PFSK-1 (cell line): ENCODE measurements at regions not wholly inside any gene's neighbourhood (a gene's known extent, or its start where the extent isn't known, plus 50 kb on each side); places are given as distances from the start of the nearest gene placed in this dataset.

ENCODE experiments used
- FOXP2 ChIP-seq: optimal IDR thresholded peaks from 2 replicates; pipeline ENCODE3; 2011; ENCODE audit warnings: borderline replicate concordance, control low read depth, inconsistent platforms; ENCODE audit not compliant: insufficient read depth; ENCODE audit errors: extremely low read length, extremely low read depth
- POLR2AphosphoS5 ChIP-seq: IDR thresholded peaks from 2 replicates; pipeline ENCODE4 v1.6.1; 2012; ENCODE audit warnings: low read depth, mild to moderate bottlenecking, control low read depth, low read length, moderate library complexity
- SIN3A ChIP-seq: IDR thresholded peaks from 2 replicates; pipeline ENCODE4 v1.6.1; 2012; ENCODE audit warnings: mild to moderate bottlenecking, low read length, moderate library complexity, borderline replicate concordance; ENCODE audit not compliant: insufficient read depth
- TAF1 ChIP-seq: IDR thresholded peaks from 2 replicates; pipeline ENCODE4 v1.6.1; 2012; ENCODE audit warnings: low read length, control low read depth, borderline replicate concordance; ENCODE audit not compliant: insufficient read depth
- TF ChIP-seq, protein P1 (sequence below), 2 experiments: IDR thresholded peaks; 2 replicates each; pipeline versions ENCODE4 v1.6.1 to v1.8.0; 2011 to 2012; ENCODE audit warnings: low read depth in 2 of 2, low read length in 2 of 2, control low read depth in 1 of 2, inconsistent platforms in 1 of 2, mild to moderate bottlenecking in 1 of 2, moderate library complexity in 1 of 2; ENCODE audit not compliant: insufficient read depth in 1 of 2

GRCh38 chr2:128835974-128836373 is 517.3 kb upstream of the HS6ST1 start:
- no peak for TF ChIP-seq TAF1
- no peak for TF ChIP-seq SIN3A
- no peak for TF ChIP-seq POLR2AphosphoS5
- TF ChIP-seq, protein P1, sequence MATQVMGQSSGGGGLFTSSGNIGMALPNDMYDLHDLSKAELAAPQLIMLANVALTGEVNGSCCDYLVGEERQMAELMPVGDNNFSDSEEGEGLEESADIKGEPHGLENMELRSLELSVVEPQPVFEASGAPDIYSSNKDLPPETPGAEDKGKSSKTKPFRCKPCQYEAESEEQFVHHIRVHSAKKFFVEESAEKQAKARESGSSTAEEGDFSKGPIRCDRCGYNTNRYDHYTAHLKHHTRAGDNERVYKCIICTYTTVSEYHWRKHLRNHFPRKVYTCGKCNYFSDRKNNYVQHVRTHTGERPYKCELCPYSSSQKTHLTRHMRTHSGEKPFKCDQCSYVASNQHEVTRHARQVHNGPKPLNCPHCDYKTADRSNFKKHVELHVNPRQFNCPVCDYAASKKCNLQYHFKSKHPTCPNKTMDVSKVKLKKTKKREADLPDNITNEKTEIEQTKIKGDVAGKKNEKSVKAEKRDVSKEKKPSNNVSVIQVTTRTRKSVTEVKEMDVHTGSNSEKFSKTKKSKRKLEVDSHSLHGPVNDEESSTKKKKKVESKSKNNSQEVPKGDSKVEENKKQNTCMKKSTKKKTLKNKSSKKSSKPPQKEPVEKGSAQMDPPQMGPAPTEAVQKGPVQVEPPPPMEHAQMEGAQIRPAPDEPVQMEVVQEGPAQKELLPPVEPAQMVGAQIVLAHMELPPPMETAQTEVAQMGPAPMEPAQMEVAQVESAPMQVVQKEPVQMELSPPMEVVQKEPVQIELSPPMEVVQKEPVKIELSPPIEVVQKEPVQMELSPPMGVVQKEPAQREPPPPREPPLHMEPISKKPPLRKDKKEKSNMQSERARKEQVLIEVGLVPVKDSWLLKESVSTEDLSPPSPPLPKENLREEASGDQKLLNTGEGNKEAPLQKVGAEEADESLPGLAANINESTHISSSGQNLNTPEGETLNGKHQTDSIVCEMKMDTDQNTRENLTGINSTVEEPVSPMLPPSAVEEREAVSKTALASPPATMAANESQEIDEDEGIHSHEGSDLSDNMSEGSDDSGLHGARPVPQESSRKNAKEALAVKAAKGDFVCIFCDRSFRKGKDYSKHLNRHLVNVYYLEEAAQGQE (IDR thresholded peaks at IDR 0.05; ENCODE audit: insufficient read depth in 1 of 2, low read depth in 2 of 2, low read length in 2 of 2), result no peak
- no peak for TF ChIP-seq FOXP2

DNA sequence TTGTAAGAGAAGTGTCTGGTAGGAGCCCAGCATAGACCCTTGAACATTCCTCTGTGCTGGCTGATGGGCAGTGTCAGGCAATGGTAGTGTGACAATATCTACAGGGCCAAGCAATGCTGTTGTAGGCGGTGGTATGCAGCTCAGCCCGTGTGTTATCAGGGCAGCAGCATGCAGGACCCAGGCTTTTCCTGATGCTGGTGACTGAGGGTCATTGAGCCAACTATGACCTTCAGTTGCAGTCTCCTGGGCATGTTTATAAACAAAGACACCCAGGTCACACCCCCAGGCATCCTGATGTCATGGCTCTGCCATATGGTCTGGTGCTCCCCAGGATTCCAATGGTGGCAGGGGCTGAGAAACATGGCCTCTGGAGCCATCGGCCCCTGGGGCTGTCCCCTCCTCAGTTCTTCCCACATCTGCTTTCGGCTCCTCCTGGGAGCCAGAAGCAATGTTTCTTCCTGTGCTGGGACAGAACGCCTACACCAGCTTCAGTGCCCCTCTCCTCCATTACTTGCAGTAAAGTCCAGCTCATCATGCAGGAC is 518.0 kb upstream of the HS6ST1 start:
- TF ChIP-seq FOXP2 (no peak), POLR2AphosphoS5 (no peak), SIN3A (no peak), TAF1 (no peak)
- TF ChIP-seq, protein P1 (IDR thresholded peaks at IDR 0.05; ENCODE audit: insufficient read depth in 1 of 2, low read depth in 2 of 2, low read length in 2 of 2), result no peak

GRCh38 chr2:128838244-128838643 is 519.6 kb upstream of the HS6ST1 start:
- TF ChIP-seq SIN3A (no peak), TAF1 (no peak), FOXP2 (no peak), POLR2AphosphoS5 (no peak)
- TF ChIP-seq, protein P1 (IDR thresholded peaks at IDR 0.05; ENCODE audit: insufficient read depth in 1 of 2, low read depth in 2 of 2, low read length in 2 of 2), result no peak

DNA sequence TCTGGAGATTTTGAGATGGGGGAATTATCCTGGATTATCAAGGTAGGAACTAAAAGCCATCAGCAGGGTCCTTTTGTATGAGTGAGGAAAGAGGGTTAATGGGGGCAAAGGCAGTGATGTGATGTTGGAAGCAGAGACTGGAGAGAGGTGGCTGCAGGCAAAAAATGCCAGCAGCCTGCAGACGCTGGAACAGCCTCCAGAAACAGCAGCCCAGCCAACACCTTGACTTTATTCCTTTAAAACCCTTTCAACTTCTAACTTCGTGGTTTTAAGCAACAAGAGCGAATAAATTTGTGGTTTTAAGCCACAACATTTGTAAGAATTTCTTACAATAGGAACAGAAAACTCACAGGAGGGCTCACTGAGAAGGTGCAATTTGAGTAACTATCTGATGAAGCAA is 523.1 kb upstream of the HS6ST1 start:
- no peak for TF ChIP-seq POLR2AphosphoS5
- TF ChIP-seq, protein P1 (IDR thresholded peaks at IDR 0.05; ENCODE audit: insufficient read depth in 1 of 2, low read depth in 2 of 2, low read length in 2 of 2), result no peak
- no peak for TF ChIP-seq SIN3A
- no peak for TF ChIP-seq TAF1
- TF ChIP-seq FOXP2, result no peak
